A549 (cell line): ENCODE measurements at regions not wholly inside any gene's neighbourhood (a gene's known extent, or its start where the extent isn't known, plus 50 kb on each side); places are given as distances from the start of the nearest gene placed in this dataset.

Experiments
- ATAC-seq, 2 experiments: fragments of 200-7000 bp in 1 of 2; fragments of >200 bp in 1 of 2; cut with Nextera tagmentation in 1 of 2; cut with Tn5 transposase in 1 of 2; 3 replicates each; pipeline versions ENCODE4 v1.8.0 to v1.9.1; 2018 to 2020; ENCODE audit warnings: mild to moderate bottlenecking in 1 of 2, moderate library complexity in 1 of 2
- CTCF ChIA-PET: fragments of 300-600 bp; sonication (Branson Sonifier 250); formaldehyde crosslinking; extraction: SDS; loops from one replicate; lab custom pipeline; 2021; ENCODE audit warnings: antibody characterized with exemption, inconsistent platforms; lab: Yijun Ruan, JAX
- POLR2A ChIA-PET: fragments of 350-600 bp; formaldehyde crosslinking; extraction: SDS; loops from one replicate; lab custom pipeline; 2021; ENCODE audit warnings: antibody characterized with exemption, inconsistent platforms; lab: Yijun Ruan, JAX
- DNase-seq, 2 experiments: peaks; one replicate each; pipeline versions ENCODE4 v3.0.0 to v3.0.0-alpha.2; 2011 to 2016; ENCODE audit warnings: low read depth in 1 of 2, low spot score in 1 of 2
- FAIRE-seq: peaks from 2 replicates; lab custom pipeline; 2011; peaks lifted over from hg19 to GRCh38; lab: Jason Lieb, UNC
- H3K27ac ChIP-seq, 2 experiments: fragments of >200 bp; sonication (Bioruptor Twin); formaldehyde crosslinking; 3 replicates each; pipeline ENCODE4 v1.5.1; 2016 to 2017
- H3K4me1 ChIP-seq: fragments of >200 bp; sonication (Bioruptor Twin); formaldehyde crosslinking; 3 replicates; pipeline ENCODE4 v1.6.1; 2016
- H3K4me2 ChIP-seq: fragments of >200 bp; sonication (Bioruptor Twin); formaldehyde crosslinking; 3 replicates; pipeline ENCODE4 v1.6.1; 2016
- H3K4me3 ChIP-seq: fragments of >200 bp; sonication (Bioruptor Twin); formaldehyde crosslinking; 3 replicates; pipeline ENCODE4 v1.5.1; 2016
- H3K9me3 ChIP-seq: fragments of >200 bp; sonication (Bioruptor Twin); formaldehyde crosslinking; 3 replicates; pipeline ENCODE4 v1.6.1; 2016
- ATOH8 ChIP-seq: fragments of 250-450 bp; sonication (Bioruptor Pico); IDR thresholded peaks from 2 replicates; pipeline ENCODE4 v1.5.0; 2020; ENCODE audit warnings: low read depth, mild to moderate bottlenecking, moderate library complexity
- BCL3 ChIP-seq: fragments of >200 bp; sonication (Bioruptor Twin); formaldehyde crosslinking; IDR thresholded peaks from 3 replicates; pipeline ENCODE4 v1.6.1; 2016
- BHLHE40 ChIP-seq: IDR thresholded peaks from 2 replicates; pipeline ENCODE4 v1.6.1; 2012; ENCODE audit warnings: low read depth, low read length, inconsistent platforms
- CBX2 ChIP-seq: fragments of 200-600 bp; sonication (generic); IDR thresholded peaks from 2 replicates; pipeline ENCODE4 v1.6.1; 2016; ENCODE audit warnings: low read depth, mild to moderate bottlenecking, borderline replicate concordance
- CEBPB ChIP-seq, 2 experiments: fragments of >200 bp in 1 of 2; sonication (Bioruptor Twin) in 1 of 2; formaldehyde crosslinking in 1 of 2; IDR thresholded peaks; 2 replicates each; pipeline ENCODE4 v1.6.1; 2012 to 2016
- CHD2 ChIP-seq: fragments of 150-350 bp; IDR thresholded peaks from 2 replicates; pipeline ENCODE4 v1.6.1; 2014; ENCODE audit warnings: low read length; ENCODE audit not compliant: partially characterized antibody
- HDAC2 ChIP-seq: fragments of 200-600 bp; sonication (generic); IDR thresholded peaks from 2 replicates; pipeline ENCODE4 v1.6.1; 2016
- HES2 ChIP-seq: fragments of >200 bp; sonication (Bioruptor Twin); formaldehyde crosslinking; IDR thresholded peaks from 2 replicates; pipeline ENCODE4 v1.6.1; 2016
- HEYL ChIP-seq: fragments of 250-450 bp; sonication (Bioruptor Pico); IDR thresholded peaks from 2 replicates; pipeline ENCODE4 v1.8.0; 2021; ENCODE audit warnings: mild to moderate bottlenecking, moderate library complexity
- HOXB13 ChIP-seq: fragments of 250-450 bp; sonication (Bioruptor Pico); IDR thresholded peaks from 2 replicates; pipeline ENCODE4 v1.5.0; 2020; ENCODE audit warnings: low read depth, mild to moderate bottlenecking, moderate library complexity
- JUN ChIP-seq, 2 experiments: fragments of >200 bp; sonication (Bioruptor Twin); formaldehyde crosslinking; IDR thresholded peaks; 2 replicates in 1 of 2; 3 replicates in 1 of 2; pipeline ENCODE4 v1.6.1; 2016 to 2017
- KDM1A ChIP-seq: fragments of 200-600 bp; sonication (generic); IDR thresholded peaks from 2 replicates; pipeline ENCODE4 v1.6.1; 2016; ENCODE audit warnings: low read depth, mild to moderate bottlenecking
- MAZ ChIP-seq: fragments of 150-350 bp; IDR thresholded peaks from 2 replicates; pipeline ENCODE4 v1.6.1; 2014; ENCODE audit warnings: antibody characterized with exemption, low read depth, low read length, borderline replicate concordance
- MYC ChIP-seq: IDR thresholded peaks from 2 replicates; pipeline ENCODE4 v1.6.1; 2012; ENCODE audit warnings: mild to moderate bottlenecking, inconsistent platforms, low read length, improper control_type of control experiment, borderline replicate concordance
- NPAS2 ChIP-seq: fragments of 250-450 bp; sonication (Bioruptor Pico); IDR thresholded peaks from 2 replicates; pipeline ENCODE4 v1.8.0; 2022; ENCODE audit warnings: mild to moderate bottlenecking, moderate library complexity, borderline replicate concordance
- PHF8 ChIP-seq: fragments of 200-600 bp; sonication (generic); IDR thresholded peaks from 2 replicates; pipeline ENCODE4 v1.6.1; 2016; ENCODE audit warnings: low read depth, mild to moderate bottlenecking, antibody characterized with exemption, moderate library complexity, borderline replicate concordance
- POLR2AphosphoS2 ChIP-seq: conservative IDR thresholded peaks from 2 replicates; pipeline ENCODE4 v1.6.1; 2012; ENCODE audit warnings: low read length, improper control_type of control experiment, inconsistent platforms
- RNF2 ChIP-seq: fragments of 200-600 bp; sonication (generic); IDR thresholded peaks from 2 replicates; pipeline ENCODE4 v1.6.1; 2016; ENCODE audit warnings: low read depth, mild to moderate bottlenecking, antibody characterized with exemption, moderate library complexity, borderline replicate concordance
- TFCP2L1 ChIP-seq: fragments of 250-450 bp; sonication (Bioruptor Pico); IDR thresholded peaks from 2 replicates; pipeline ENCODE4 v1.5.0; 2021; ENCODE audit warnings: mild to moderate bottlenecking
- TP53 ChIP-seq: fragments of 250-450 bp; sonication (Bioruptor Pico); IDR thresholded peaks from 2 replicates; pipeline ENCODE4 v1.5.0; 2021; ENCODE audit warnings: mild to moderate bottlenecking, moderate library complexity
- WGBS: methylation state at CpG from one replicate; pipeline ENCODE4 v1.1.6; 2017; ENCODE audit errors: missing lambda C conversion rate; 5-methylcytosine and 5-hydroxymethylcytosine counted together
- TF ChIP-seq, protein P1 (sequence below): fragments of >200 bp; sonication (Bioruptor Twin); formaldehyde crosslinking; IDR thresholded peaks from 3 replicates; pipeline ENCODE4 v1.5.1; 2016
- TF ChIP-seq, protein P2 (sequence below): fragments of 450-650 bp; IDR thresholded peaks from 2 replicates; pipeline ENCODE4 v1.6.1; 2014; ENCODE audit warnings: antibody characterized with exemption
- TF ChIP-seq, protein P3 (sequence below): IDR thresholded peaks from 2 replicates; pipeline ENCODE4 v1.6.1; 2012; ENCODE audit warnings: low read depth, borderline replicate concordance

GRCh38 chr6:169937389-169938261 lies 186.2 kb downstream of the ERMARD start (continued):
- TF ChIP-seq, protein P1, sequence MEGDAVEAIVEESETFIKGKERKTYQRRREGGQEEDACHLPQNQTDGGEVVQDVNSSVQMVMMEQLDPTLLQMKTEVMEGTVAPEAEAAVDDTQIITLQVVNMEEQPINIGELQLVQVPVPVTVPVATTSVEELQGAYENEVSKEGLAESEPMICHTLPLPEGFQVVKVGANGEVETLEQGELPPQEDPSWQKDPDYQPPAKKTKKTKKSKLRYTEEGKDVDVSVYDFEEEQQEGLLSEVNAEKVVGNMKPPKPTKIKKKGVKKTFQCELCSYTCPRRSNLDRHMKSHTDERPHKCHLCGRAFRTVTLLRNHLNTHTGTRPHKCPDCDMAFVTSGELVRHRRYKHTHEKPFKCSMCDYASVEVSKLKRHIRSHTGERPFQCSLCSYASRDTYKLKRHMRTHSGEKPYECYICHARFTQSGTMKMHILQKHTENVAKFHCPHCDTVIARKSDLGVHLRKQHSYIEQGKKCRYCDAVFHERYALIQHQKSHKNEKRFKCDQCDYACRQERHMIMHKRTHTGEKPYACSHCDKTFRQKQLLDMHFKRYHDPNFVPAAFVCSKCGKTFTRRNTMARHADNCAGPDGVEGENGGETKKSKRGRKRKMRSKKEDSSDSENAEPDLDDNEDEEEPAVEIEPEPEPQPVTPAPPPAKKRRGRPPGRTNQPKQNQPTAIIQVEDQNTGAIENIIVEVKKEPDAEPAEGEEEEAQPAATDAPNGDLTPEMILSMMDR = no peak
- TF ChIP-seq ATOH8 (no peak), HES2 (no peak), KDM1A (no peak), HEYL (CRISPR knock-in tag) (no peak), TP53 (CRISPR knock-in tag) (no peak), CBX2 (no peak), BHLHE40 (no peak), HDAC2 (no peak)
- TF ChIP-seq, protein P2, sequence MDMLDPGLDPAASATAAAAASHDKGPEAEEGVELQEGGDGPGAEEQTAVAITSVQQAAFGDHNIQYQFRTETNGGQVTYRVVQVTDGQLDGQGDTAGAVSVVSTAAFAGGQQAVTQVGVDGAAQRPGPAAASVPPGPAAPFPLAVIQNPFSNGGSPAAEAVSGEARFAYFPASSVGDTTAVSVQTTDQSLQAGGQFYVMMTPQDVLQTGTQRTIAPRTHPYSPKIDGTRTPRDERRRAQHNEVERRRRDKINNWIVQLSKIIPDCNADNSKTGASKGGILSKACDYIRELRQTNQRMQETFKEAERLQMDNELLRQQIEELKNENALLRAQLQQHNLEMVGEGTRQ = no peak

DNA sequence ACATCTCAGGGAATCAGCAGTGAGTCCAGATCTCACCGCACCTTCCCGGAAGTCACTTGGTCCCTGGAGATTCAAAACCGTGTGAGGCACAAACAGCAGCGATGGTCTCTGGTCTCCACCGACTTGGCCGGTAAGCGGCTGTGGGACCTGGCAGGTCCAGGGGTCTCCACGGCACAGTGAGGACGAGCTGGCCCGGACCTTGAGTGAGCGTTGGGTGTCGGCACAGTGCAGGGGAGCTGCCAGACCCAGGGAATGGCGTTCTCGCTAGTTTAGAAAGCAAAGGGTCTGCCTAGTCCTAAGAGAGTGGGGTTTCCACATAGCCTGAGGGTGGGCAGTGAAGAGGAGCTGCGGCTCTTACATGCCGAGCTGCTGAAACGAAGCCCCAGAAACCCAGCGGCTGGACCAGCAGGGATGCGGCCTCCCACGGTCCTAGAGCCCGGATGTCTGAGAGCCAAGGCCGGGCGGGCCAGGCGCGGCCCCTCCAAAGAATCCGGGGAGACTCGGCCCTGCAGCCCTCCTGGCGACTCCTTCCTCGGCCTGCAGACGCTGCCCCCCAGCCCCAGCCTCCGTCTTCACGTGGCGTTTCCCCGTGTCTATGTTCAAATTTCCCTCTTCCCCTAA lies 185.0 kb downstream of the ERMARD start:
- Histone ChIP-seq H3K9me3 (no peaks in the 10 kb centered on the region), H3K4me3 (no peak overlapping the region), H3K4me2 (no peak overlapping the region), H3K27ac (no peak overlapping the region), H3K4me1 (no peaks in the 10 kb centered on the region)
- TF ChIP-seq HOXB13 (CRISPR knock-in tag) (no peak), PHF8 (no peak), CEBPB (IDR thresholded peaks at IDR 0.05) (no peak), NPAS2 (CRISPR knock-in tag) (no peak)
- WGBS = 54% methylated on average over 12 of the region's 34 CpGs
- DNase-seq (no peak), ATAC-seq (no peak; a peak in 1 of 6 replicates), FAIRE-seq (no peak)
- CTCF ChIA-PET = no interaction called here
- POLR2A ChIA-PET = no interaction called here

DNA sequence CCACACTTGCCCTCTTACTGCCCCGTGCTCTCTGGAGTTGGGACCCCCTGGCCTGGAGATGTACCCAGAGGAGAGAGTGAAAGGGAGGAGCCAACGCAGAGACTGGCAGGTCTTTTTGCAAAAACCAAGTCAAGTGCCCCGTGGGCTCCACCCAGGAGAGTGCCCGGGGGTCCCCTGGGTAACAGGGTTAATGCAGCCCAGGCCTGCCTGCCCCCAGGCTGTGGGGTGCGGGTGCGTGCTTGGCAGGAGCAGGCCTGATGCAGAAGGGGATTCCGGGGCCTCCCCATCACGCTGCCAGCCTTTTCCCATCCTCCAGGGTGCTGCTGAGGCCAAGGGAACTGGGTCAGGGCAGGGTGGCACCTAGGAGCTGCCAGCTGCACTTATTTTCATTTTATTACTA lies 184.4 kb downstream of the ERMARD start:
- H3K4me2 ChIP-seq = no peak overlapping the region
- POLR2A ChIA-PET = no interaction called here
- WGBS = 50% methylated on average over 5 of the region's 8 CpGs
- DNase-seq (no peak), FAIRE-seq (no peak), ATAC-seq (no peak)
- no peaks in the 10 kb centered on the region for H3K4me1 ChIP-seq
- H3K27ac ChIP-seq = no peak overlapping the region
- H3K4me3 ChIP-seq = no peak overlapping the region
- H3K9me3 ChIP-seq = no peaks in the 10 kb centered on the region
- TF ChIP-seq TFCP2L1 (CRISPR knock-in tag) = no peak
- no peak for TF ChIP-seq JUN (IDR thresholded peaks at IDR 0.05)
- CTCF ChIA-PET = no interaction called here

DNA sequence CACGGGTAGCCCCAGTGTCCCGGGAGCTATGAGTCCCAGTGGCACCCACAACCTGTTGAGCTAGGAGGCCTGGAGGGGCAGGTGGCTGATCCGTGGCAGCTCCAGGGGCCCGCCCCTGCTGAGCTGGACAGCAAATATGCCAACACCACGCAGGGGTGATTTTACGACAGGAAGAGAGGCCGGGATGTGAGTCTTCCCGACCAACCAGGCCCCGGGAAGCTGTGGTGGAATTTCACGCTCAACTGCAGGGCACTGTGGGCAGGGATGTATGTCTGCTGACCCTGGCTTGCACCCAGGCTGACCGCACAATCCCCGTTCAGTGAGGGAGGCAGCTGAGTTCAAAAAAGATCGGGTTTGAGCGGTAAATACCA lies 183.9 kb downstream of the ERMARD start:
- ATAC-seq (no peak), FAIRE-seq (no peak), DNase-seq (no peak)
- H3K9me3 ChIP-seq = no peaks in the 10 kb centered on the region
- ChIA-PET POLR2A (no interaction called here), CTCF (interaction anchor here (1.0 kb wide), 1 partner anchor 145 kb away, joined by 3 read pairs; no protein-coding TSS in a partner anchor)
- H3K4me3 ChIP-seq = no peak overlapping the region
- WGBS = 58% methylated on average over 4 of the region's 14 CpGs
- H3K4me1 ChIP-seq = no peaks in the 10 kb centered on the region
- H3K27ac ChIP-seq = no peak overlapping the region
- H3K4me2 ChIP-seq = no peak overlapping the region
- TF ChIP-seq BHLHE40 (no peak), RNF2 (no peak), MAZ (no peak), CHD2 (no peak), MYC (no peak), POLR2AphosphoS2 (no peak), BCL3 (no peak)
- TF ChIP-seq, protein P3, sequence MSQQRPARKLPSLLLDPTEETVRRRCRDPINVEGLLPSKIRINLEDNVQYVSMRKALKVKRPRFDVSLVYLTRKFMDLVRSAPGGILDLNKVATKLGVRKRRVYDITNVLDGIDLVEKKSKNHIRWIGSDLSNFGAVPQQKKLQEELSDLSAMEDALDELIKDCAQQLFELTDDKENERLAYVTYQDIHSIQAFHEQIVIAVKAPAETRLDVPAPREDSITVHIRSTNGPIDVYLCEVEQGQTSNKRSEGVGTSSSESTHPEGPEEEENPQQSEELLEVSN = no peak
